ENCODE measurements at regions not wholly inside any gene's neighbourhood (a gene's known extent, or its start where the extent isn't known, plus 50 kb on each side); places are given as distances from the start of the nearest gene placed in this dataset.

DNA sequence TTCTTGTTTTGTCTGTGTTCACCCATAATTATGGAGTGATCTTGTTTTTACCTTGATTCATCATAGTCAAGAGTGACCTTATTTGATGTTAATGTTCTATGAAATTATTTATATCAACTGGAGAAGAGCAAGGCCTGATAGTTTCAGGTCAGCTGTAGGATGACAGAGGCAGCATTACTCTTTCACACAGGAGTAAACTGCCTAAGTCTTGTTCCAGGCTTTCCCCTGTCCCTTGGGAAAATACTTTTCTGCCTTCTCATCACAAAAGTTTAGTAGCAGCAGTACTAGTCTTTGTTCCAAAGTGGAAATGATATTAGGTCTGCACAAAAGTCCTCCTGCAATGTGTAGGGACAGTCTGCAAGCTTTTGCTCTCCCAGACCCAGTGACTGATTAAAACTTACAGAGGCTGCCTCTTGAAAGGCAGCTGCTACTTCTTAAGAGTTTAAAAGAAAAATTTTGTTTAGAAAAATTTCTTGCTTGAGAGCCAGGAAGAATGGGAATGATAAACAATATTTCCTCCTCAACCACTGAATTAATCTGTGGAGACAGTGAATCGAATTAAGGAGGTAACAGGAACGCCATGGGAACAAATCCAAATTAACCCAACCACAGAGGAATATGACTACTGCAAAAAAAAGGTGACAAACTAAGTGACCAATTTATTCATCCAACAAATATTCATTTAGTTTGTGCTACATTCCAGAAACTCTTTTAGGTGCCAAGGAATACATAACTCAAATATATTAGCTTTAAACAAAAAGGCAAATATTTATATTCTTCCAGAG is 991.4 kb upstream of the PABPC4L start:
- TF ChIP-seq, protein P1, sequence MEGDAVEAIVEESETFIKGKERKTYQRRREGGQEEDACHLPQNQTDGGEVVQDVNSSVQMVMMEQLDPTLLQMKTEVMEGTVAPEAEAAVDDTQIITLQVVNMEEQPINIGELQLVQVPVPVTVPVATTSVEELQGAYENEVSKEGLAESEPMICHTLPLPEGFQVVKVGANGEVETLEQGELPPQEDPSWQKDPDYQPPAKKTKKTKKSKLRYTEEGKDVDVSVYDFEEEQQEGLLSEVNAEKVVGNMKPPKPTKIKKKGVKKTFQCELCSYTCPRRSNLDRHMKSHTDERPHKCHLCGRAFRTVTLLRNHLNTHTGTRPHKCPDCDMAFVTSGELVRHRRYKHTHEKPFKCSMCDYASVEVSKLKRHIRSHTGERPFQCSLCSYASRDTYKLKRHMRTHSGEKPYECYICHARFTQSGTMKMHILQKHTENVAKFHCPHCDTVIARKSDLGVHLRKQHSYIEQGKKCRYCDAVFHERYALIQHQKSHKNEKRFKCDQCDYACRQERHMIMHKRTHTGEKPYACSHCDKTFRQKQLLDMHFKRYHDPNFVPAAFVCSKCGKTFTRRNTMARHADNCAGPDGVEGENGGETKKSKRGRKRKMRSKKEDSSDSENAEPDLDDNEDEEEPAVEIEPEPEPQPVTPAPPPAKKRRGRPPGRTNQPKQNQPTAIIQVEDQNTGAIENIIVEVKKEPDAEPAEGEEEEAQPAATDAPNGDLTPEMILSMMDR (IDR thresholded peaks at IDR 0.05) = no peak
- no peak for TF ChIP-seq POLR2A (IDR thresholded peaks at IDR 0.05)

Data from prostate gland (tissue), 2 donors.